ENCODE measurements at regions not wholly inside any gene's neighbourhood (a gene's known extent, or its start where the extent isn't known, plus 50 kb on each side); places are given as distances from the start of the nearest gene placed in this dataset.

DNA sequence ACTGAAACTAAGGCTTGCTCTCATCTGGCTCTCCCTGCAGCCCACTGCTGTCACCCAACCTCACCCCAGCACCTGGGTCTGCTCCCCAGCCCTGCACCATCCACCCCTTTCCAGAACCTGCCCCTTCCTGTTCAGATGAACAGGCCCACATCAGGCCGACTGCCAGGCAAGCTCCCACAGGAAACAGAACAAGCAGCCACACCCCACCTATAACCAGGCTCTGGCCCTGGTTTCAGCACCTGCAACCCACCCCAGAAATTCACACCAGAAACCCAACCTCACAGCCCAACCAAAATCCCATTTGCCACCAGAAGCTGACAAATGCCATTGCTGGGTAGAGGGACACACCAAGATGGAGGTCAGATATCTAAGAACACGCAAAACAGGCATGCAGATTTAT lies 159.2 kb upstream of the ID2 start:
- no peaks in the 10 kb centered on the region for H3K27me3 ChIP-seq (ENCODE audit: control insufficient read depth in 4 of 4, insufficient read depth in 4 of 4, low read length in 3 of 4)
- DNase-seq (ENCODE audit: low spot score), result no peak
- H3K4me3 ChIP-seq (ENCODE audit: low read depth in 1 of 3, low read length in 3 of 3), result no peak overlapping the region
- no peaks in the 10 kb centered on the region for H3K9me3 ChIP-seq (ENCODE audit: control insufficient read depth in 4 of 4, low read length in 3 of 4)
- WGBS, result 79% methylated on average over 2 of the region's 2 CpGs
- H3K4me1 ChIP-seq (ENCODE audit: control insufficient read depth in 4 of 4, insufficient read depth in 4 of 4, low read length in 3 of 4), result peaks cover 7 to 12% (median 9%) of the 10 kb centered on the region in 4 donors
- no peaks in the 10 kb centered on the region for H3K36me3 ChIP-seq (ENCODE audit: control insufficient read depth in 4 of 4, insufficient read depth in 3 of 4, low read depth in 1 of 4, low read length in 3 of 4)
- H3K27ac ChIP-seq (ENCODE audit: low read depth in 1 of 2, low read length in 2 of 2), result no peak overlapping the region
- TF ChIP-seq YY1 (IDR thresholded peaks at IDR 0.05) (no peak), ZBTB33 (IDR thresholded peaks at IDR 0.05) (no peak)
- H3K9ac ChIP-seq (ENCODE audit: low read depth in 1 of 2, low read length in 2 of 2), result no peak overlapping the region

DNA sequence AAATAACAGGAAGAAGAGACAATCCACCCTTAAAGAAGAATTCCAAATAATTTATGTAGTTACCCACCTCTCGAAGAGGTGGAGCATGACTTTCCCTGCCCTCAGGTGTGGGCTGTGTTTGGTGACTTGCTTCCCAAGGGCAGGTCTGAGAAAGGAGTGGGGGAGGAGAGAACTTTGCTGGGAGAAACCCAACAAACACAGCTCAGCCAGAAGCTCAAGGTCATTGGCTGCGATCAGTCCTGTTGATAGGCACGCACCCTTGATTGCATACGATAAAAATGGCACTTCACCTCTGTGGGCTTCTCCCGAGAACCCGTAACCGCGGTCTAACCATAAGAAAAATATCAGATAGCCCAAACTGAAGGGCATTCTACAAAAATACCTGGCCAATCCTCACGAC lies 157.5 kb upstream of the ID2 start:
- DNase-seq (ENCODE audit: low spot score), result no peak
- Histone ChIP-seq H3K9ac (ENCODE audit: low read depth in 1 of 2, low read length in 2 of 2) (no peak overlapping the region), H3K4me3 (ENCODE audit: low read depth in 1 of 3, low read length in 3 of 3) (no peak overlapping the region)

More for the DNA sequence above, 157.5 kb upstream of the ID2 start:
- H3K27ac ChIP-seq (ENCODE audit: low read depth in 1 of 2, low read length in 2 of 2), result no peak overlapping the region
- no peaks in the 10 kb centered on the region for H3K27me3 ChIP-seq (ENCODE audit: control insufficient read depth in 4 of 4, insufficient read depth in 4 of 4, low read length in 3 of 4)
- H3K36me3 ChIP-seq (ENCODE audit: control insufficient read depth in 4 of 4, insufficient read depth in 3 of 4, low read depth in 1 of 4, low read length in 3 of 4), result no peaks in the 10 kb centered on the region
- H3K4me1 ChIP-seq (ENCODE audit: control insufficient read depth in 4 of 4, insufficient read depth in 4 of 4, low read length in 3 of 4), result peaks cover 7 to 12% (median 9%) of the 10 kb centered on the region in 4 donors
- TF ChIP-seq FOXA1 (IDR thresholded peaks at IDR 0.05), result no peak
- TF ChIP-seq RXRA (IDR thresholded peaks at IDR 0.05), result no peak
- no peak for TF ChIP-seq SP1 (IDR thresholded peaks at IDR 0.05)
- TF ChIP-seq RAD21 (IDR thresholded peaks at IDR 0.05), result no peak
- no peak for TF ChIP-seq NR2F2 (IDR thresholded peaks at IDR 0.05)
- no peak for TF ChIP-seq JUND (IDR thresholded peaks at IDR 0.05)
- TF ChIP-seq TAF1 (conservative IDR thresholded peaks at IDR 0.05), result no peak
- TF ChIP-seq, protein P1, sequence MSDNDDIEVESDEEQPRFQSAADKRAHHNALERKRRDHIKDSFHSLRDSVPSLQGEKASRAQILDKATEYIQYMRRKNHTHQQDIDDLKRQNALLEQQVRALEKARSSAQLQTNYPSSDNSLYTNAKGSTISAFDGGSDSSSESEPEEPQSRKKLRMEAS (IDR thresholded peaks at IDR 0.05), result no peak
- TF ChIP-seq ZBTB33 (IDR thresholded peaks at IDR 0.05), result no peak
- no peak for TF ChIP-seq CTCF (IDR thresholded peaks at IDR 0.05; ENCODE audit: low read depth, low read length, missing input control)
- no peak for TF ChIP-seq HNF4G (IDR thresholded peaks at IDR 0.05)
- no peak for TF ChIP-seq EGR1 (IDR thresholded peaks at IDR 0.05; ENCODE audit: low read depth in 2 of 2)
- 77% methylated on average over 9 of the region's 9 CpGs for WGBS
- no peaks in the 10 kb centered on the region for H3K9me3 ChIP-seq (ENCODE audit: control insufficient read depth in 4 of 4, low read length in 3 of 4)
